NT2/D1 (cell line): ENCODE measurements at regions not wholly inside any gene's neighbourhood (a gene's known extent, or its start where the extent isn't known, plus 50 kb on each side); places are given as distances from the start of the nearest gene placed in this dataset.

Experiments
- SUZ12 ChIP-seq: IDR thresholded peaks from 2 replicates; pipeline ENCODE4 v1.6.1; 2011; ENCODE audit not compliant: insufficient read length, insufficient read depth; ENCODE audit errors: extremely low read depth
- YY1 ChIP-seq: IDR thresholded peaks from 2 replicates; pipeline ENCODE4 v1.6.1; 2011; ENCODE audit not compliant: insufficient read length, insufficient read depth

DNA sequence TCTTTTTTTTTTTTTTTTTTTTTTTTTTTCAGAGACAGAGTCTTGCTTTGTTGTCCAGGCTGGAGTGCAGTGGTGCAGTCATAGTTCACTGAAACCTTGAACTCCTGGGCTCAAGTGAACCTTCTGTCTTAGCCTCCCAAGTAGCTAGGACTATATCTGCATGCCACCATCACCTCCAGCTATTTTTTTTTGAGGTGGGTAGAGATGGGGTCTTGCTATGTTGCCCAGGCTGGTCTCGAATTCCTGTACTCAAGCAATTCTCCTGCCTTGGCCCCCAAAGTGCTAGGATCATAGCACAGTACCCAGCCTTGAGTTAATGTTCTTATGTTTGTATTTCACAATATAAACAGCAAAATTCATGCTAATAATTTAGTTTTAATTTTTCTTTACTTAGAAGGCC is 62.9 kb upstream of the IGFBP2 start:
- TF ChIP-seq YY1, result no peak
- TF ChIP-seq SUZ12, result no peak
